Stimulated activated CD8-positive, alpha-beta memory T cell treated with anti-CD3 and anti-CD28 coated beads, Interleukin-2, amount 100 ng/mL, for 48 hours (primary cell): ENCODE measurements at regions not wholly inside any gene's neighbourhood (a gene's known extent, or its start where the extent isn't known, plus 50 kb on each side); places are given as distances from the start of the nearest gene placed in this dataset.
"Not testable (repeated sequence)": the region's sequence is repeated elsewhere in the genome, so short reads cannot be mapped to it uniquely, and the experiment has no call there.

Source experiments
- DNase-seq, 2 donors: peaks; one replicate each; pipeline ENCODE4 v3.0.0-alpha.2; 2020; ENCODE audit warnings: low read depth in 2 of 2

DNA sequence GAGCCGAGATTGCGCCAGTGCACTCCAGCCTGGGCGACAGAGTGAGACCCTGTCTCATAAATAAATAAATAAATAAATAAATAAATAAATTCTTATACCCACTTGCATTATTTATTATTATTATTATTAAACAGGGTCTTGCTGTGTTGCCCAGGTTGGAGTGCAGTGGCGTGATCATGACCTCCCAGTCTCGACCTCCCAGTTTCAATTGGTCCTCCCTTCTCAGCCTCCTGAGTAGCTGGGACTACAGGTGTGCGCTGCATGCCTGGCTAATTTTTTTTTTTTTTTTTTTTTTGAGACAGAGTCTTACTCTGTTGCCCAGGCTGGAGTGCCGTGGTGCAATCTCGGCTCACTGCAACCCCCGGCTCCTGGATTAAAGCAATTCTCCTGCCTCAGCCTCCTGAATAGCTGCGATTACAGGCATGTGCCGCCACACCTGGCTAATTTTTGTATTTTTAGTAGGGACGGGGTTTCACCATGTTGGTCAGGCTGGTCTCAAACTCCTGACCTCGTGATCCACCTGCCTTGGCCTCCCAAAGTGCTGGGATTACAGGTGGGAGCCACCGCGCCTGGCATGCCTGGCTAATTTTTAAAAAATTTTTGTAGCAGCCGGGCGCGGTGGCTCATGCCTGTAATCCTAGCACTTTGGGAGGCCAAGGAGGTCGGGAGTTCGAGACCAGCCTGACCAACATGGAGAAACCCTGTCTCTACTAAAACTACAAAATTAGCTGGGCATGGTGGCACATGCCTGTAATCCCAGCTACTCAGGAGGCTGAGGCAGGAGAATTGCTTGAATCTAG, 150.2 kb downstream of the SEC14L1 start:
- not testable (repeated sequence) for DNase-seq

DNA sequence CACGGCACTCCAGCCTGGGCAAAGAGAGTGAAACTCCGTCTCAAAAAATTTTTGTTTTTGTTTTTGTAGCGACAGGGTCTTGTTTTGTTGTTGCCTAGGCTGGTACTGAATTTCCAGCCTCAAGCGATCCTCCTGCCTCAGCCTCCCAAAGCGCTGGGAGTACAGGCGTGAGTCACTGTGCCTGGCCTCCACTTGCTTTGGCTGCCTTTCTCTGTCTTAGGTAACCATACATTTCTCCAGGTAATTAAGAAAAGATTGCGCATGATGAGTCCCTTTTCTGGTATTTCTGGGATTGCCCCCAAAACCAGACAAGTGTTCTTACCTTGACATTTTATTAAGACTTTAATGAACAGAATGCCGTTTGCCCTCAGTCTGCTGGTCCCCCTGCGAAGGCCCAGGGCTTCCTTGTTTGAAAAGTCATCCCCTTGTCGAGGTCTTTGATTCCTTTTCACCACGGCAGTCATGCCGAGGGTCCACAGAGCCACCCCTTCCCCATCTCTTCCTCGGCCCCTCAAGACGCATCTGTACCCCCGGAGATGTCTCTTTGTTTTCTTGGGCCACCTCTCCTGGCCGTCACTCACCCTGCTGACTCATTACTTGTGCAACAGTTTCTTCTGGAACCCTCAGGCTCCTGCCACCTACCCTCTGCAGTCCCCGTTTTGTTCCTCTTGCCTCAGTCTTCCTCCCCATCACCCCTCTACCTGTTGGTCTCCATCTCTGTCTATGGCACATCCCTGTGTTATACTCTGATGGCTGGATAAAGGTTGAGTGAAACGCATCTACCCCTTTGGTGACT, 151.0 kb downstream of the SEC14L1 start:
- no peak for DNase-seq

- no peak for DNase-seq
These were observed 154.0 kb downstream of the SEC14L1 start for GRCh38 chr17:77294761-77295160.

DNA sequence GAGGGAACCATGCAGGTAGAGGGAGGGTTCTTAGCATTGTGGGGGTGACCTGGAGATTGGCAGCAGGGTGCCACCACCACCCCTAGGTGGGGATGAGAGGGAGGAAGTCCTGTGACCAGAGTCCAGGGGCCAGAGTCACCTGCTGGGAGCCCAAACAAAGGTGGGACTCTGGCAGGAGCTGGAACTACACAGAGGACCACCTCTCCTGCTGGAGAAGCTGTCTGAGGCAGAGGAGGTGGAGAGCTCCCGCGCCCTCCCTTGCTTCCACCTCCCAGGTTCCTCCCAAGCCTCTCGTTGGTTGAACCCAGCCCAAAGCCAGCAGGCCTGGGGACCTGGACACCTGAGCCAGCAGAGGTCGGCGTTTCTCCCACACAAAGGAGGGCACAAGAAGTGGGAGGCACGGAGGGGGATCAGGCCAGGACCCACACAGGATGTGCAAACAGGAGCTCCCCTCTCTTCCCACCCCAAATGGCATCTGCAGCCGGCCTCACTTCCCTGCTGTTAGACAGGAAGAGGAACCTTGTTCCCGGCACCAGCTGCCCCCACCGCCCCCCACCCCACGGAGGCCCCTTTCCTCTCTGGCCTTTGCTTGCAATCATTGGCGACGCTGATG, 154.6 kb downstream of the SEC14L1 start:
- DNase-seq, result no peak

DNA sequence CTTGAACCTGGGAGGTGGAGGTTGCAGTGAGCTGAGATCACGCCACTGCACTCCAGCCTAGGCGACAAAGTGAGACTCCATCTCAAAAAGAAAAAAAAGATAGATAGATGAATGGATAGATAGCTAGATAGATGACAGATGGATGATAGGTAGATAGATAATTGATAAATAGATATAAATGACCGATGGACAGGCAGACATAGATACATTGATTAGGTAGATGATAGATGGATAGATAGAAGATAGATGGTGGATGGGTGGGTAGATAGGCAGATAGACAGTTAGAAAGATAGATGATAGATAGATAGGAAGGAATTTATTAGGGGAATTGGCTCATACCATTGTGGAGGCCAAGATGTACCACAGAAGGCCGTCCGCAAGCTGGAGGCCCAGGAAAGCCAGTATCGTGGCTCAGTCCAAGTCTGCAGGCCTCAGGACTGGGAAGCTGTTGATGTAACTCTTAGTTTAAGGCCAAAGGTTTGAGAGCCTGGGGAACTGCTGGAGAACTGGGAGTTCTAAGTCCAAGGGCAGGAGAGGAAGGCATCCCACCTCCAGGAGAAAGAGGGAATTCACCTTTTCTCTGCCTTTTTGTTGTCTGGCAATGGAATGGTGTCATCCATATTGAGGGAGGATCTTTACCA, 156.1 kb downstream of the SEC14L1 start:
- no peak for DNase-seq

- DNase-seq, result no peak
These were observed 157.2 kb downstream of the SEC14L1 start for GRCh38 chr17:77297693-77298666.

GRCh38 chr17:77298811-77299210, 158.0 kb downstream of the SEC14L1 start:
- DNase-seq, result no peak

DNA sequence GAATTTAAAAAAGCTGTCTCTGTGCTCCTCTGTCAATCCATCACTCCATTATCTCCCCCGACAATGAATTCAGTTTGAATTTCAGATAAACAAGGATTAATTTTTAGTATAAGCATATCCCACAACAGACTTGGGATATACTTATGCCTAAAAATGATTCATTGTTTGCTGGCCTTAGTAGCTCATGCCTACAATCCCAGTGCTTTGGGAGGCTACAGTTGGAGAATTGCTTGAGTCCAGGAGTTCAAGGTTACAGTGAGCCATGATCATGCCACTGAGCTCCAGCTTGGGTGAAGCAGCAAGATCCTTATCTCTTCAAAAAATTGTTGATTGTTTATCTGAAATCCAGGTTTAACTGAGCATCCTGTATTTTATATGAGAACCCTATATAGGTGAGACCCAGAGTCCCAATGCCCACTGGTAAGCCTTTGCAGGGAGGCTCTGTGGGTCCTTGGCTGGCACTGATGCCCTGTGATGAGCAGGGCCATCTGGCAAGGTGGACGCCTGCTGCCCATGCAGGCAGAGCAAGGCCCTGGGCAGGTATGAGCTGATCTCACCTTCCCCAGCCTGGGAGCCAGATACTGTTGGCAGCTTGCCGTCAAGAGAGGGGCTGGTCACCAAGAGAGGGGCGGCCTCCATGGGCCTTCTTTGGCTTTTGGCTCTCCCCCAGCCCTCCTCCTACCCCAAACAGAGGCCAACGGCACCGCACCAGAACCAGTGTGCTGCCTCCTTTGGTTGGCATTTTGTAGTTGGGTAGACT, 158.7 kb downstream of the SEC14L1 start:
- DNase-seq, result no peak

DNA sequence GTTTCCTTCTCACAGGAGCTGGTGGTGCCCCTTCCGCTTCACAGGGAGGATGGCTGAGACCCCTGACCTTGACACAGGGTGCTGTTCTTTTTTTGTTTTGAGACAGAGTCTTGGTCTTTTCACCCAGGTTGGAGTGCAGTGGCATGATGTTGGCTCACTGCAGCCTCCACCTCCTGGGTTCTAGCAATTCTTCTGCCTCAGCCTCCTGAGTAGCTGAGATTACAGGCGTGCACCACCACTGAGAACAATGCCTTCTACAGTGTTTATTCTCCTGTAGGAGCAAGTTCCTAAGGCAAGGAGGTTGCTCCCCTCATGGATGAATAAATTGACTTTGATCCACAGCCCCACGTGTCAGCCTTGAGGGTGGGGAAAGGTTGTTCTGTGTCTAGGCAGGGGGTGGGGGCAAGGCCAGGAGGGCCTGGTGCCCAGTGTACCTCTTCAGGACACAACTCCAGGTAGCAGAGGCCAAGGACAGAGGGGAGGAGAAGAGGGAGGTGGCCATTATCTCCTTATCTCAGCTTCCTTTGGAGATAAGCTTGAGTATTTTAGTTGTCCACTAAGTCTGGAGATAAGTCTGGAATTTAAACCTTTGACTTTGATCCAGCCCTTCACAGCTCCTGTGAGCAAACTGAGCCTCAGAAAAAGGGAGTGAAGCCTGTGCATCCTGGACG, 159.4 kb downstream of the SEC14L1 start:
- no peak for DNase-seq

DNA sequence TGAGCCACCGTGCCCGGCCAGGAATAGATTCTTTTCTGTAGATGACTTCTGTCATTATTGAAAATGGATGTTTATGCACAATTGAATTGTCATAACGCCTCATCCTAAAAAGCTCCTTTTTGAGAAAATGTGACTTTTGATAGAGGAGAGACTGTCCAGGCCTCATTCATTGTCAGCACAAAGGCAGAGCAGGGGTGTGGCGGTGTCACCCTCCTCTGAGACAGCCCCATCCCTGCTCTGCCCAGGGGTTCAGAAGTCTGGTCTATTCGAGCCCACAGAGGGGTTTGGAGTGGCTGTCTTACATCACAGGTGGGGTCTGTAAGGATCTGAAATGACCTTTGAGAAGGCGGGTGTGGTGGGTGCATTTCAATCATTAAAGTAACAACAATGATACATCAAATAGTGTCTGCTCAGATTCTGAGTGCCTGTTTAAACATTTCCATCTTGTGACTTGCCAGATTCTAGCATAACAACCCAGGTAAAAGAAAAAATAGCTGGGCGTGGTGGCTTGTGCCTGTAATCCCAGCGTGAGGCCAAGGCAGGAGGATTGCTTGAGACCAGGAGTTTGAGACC, 161.0 kb downstream of the SEC14L1 start:
- no peak for DNase-seq

DNA sequence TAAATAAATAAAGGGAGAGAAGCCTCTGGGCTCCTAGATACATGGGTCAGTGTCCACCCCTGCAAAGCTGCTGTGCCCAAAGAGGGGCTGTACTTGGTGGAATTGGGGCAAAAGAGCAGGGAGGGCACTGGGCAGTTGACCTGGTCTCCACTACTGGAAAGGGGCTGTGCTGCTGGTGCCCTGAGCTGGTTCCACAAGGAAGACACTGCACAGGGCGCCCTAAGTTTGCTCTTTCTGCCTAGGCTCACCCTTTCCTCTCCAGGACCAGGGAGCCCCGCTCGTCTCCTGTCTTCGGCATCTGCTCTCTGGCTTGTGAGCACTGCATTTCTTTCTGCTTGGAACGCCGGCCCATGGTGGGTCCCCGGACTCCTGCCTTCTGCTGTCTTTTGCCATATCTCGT, 161.9 kb downstream of the SEC14L1 start:
- no peak for DNase-seq

GRCh38 chr17:77303620-77304019, 162.9 kb downstream of the SEC14L1 start:
- DNase-seq, result no peak

DNA sequence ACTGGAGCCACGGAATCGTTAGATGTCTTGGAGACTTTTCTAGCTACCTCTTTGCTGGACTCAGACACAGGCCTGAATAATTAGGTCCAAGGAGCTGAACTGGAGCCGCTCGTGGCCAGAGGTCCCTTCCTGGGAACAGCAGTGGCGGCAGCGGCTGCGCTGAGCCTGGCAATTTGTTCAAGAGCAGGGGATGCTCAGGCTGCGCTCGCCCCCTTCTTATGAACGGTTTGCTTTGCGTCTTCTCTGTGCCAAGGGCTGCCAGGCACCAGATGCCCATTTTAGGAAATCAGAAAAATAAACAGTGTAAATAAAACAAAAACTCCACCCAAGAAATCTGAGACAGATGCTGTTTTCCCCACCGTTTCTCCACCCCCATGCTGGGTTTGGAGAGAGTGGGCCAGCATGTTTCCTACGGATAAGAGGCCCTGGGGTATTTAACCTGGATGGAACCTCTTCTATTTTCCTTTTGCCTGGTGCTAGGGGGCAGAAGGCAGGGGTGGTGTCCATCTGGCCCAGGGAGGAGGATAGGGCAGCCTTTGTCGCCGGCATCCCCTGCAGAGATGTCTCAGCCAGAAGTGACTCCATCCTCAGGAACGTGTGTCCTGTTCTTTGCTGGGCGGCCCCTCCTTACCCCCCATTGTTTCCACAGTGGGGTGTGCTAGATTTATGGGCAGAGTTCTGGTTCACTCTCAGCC, 163.4 kb downstream of the SEC14L1 start:
- DNase-seq, result no peak

- no peak for DNase-seq
These were observed 164.1 kb downstream of the SEC14L1 start for GRCh38 chr17:77304746-77305473.

- DNase-seq, result no peak
These were observed 165.4 kb downstream of the SEC14L1 start for GRCh38 chr17:77306048-77306789.

GRCh38 chr17:77306790-77307478, 166.2 kb downstream of the SEC14L1 start:
- no peak for DNase-seq
